ENCODE measurements at regions not wholly inside any gene's neighbourhood (a gene's known extent, or its start where the extent isn't known, plus 50 kb on each side); places are given as distances from the start of the nearest gene placed in this dataset.

GRCh38 chr12:5267603-5268423 is 164.1 kb upstream of the NTF3 start:
- no peak for TF ChIP-seq TAF1 (conservative IDR thresholded peaks at IDR 0.05)
- TF ChIP-seq HNF4G (IDR thresholded peaks at IDR 0.05) = no peak
- no peak for TF ChIP-seq FOXA2 (IDR thresholded peaks at IDR 0.05)
- TF ChIP-seq RXRA (IDR thresholded peaks at IDR 0.05) = no peak
- TF ChIP-seq ZBTB33 (IDR thresholded peaks at IDR 0.05) = no peak
- no peak for TF ChIP-seq YY1 (IDR thresholded peaks at IDR 0.05)
- no peak for TF ChIP-seq EGR1 (IDR thresholded peaks at IDR 0.05; ENCODE audit: low read depth in 2 of 2)
- no peak for TF ChIP-seq HNF4A (conservative IDR thresholded peaks at IDR 0.05)
- TF ChIP-seq RAD21 (IDR thresholded peaks at IDR 0.05) = no peak
- no peak for TF ChIP-seq JUND (IDR thresholded peaks at IDR 0.05)
- no peak for TF ChIP-seq NR2F2 (IDR thresholded peaks at IDR 0.05)
- no peak for TF ChIP-seq SP1 (IDR thresholded peaks at IDR 0.05)
- no peak for TF ChIP-seq REST (IDR thresholded peaks at IDR 0.05)
- TF ChIP-seq GABPA (IDR thresholded peaks at IDR 0.05 in 1 of 2, conservative IDR thresholded peaks at IDR 0.05 in 1 of 2) = no peak
- TF ChIP-seq ATF3 (IDR thresholded peaks at IDR 0.05) = no peak
- TF ChIP-seq MAX (IDR thresholded peaks at IDR 0.05) = no peak
- no peak for TF ChIP-seq FOXA1 (IDR thresholded peaks at IDR 0.05)
- no peak for TF ChIP-seq CTCF (IDR thresholded peaks at IDR 0.05; ENCODE audit: low read depth, low read length, missing input control)
- Histone ChIP-seq H3K27ac (ENCODE audit: low read depth in 1 of 2, low read length in 2 of 2) (no peak overlapping the region), H3K36me3 (ENCODE audit: control insufficient read depth in 4 of 4, insufficient read depth in 3 of 4, low read depth in 1 of 4, low read length in 3 of 4) (no peaks in the 10 kb centered on the region), H3K9ac (ENCODE audit: low read depth in 1 of 2, low read length in 2 of 2) (no peak overlapping the region), H3K27me3 (ENCODE audit: control insufficient read depth in 4 of 4, insufficient read depth in 4 of 4, low read length in 3 of 4) (no peaks in the 10 kb centered on the region), H3K9me3 (ENCODE audit: control insufficient read depth in 4 of 4, low read length in 3 of 4) (no peaks in the 10 kb centered on the region), H3K4me3 (ENCODE audit: low read depth in 1 of 3, low read length in 3 of 3) (no peak overlapping the region), H3K4me1 (ENCODE audit: control insufficient read depth in 4 of 4, insufficient read depth in 4 of 4, low read length in 3 of 4) (no peaks in the 10 kb centered on the region)
- WGBS = 78% methylated on average over 9 of the region's 9 CpGs
- DNase-seq (ENCODE audit: low spot score) = no peak
